ENCODE measurements at regions not wholly inside any gene's neighbourhood (a gene's known extent, or its start where the extent isn't known, plus 50 kb on each side); places are given as distances from the start of the nearest gene placed in this dataset.

DNA sequence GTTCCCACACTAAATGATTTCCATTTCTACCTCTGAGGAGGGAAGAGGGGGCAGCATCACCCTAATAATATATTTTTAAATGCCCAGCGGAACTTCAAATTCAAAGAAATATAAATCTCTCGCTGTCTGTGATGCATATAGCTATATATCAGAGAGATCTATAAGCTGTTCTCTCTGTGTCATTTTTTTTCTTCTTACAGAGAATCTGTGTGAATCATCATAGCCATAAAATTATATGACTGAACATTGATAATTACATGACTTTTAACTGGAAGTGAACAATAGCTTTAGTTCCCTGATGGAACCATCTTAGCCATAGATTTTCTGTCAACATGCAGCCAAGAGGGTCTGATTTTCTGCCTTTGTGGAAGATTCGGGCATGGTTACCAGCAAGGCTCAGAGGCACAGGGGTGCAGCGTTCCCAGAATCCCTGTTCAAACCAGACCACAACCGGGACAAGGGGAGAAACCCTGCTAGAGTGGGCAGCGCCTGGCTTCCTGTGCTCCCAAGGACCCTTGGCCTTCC is 93.7 kb upstream of the OSMR start:
- H3K4me3 ChIP-seq (ENCODE audit: low read depth, low read length), result no peak overlapping the region
- no peak for DNase-seq (ENCODE audit: low read depth, low spot score)
- ChIA-PET POLR2A (no interaction called here), CTCF (interaction anchor here (1.4 kb wide), 1 partner anchor 310 kb away, joined by 7 read pairs; no protein-coding TSS in a partner anchor)
- TF ChIP-seq, protein P1, sequence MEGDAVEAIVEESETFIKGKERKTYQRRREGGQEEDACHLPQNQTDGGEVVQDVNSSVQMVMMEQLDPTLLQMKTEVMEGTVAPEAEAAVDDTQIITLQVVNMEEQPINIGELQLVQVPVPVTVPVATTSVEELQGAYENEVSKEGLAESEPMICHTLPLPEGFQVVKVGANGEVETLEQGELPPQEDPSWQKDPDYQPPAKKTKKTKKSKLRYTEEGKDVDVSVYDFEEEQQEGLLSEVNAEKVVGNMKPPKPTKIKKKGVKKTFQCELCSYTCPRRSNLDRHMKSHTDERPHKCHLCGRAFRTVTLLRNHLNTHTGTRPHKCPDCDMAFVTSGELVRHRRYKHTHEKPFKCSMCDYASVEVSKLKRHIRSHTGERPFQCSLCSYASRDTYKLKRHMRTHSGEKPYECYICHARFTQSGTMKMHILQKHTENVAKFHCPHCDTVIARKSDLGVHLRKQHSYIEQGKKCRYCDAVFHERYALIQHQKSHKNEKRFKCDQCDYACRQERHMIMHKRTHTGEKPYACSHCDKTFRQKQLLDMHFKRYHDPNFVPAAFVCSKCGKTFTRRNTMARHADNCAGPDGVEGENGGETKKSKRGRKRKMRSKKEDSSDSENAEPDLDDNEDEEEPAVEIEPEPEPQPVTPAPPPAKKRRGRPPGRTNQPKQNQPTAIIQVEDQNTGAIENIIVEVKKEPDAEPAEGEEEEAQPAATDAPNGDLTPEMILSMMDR (IDR thresholded peaks at IDR 0.05; ENCODE audit: insufficient read depth, low read length, missing control alignments), result no peak

DNA sequence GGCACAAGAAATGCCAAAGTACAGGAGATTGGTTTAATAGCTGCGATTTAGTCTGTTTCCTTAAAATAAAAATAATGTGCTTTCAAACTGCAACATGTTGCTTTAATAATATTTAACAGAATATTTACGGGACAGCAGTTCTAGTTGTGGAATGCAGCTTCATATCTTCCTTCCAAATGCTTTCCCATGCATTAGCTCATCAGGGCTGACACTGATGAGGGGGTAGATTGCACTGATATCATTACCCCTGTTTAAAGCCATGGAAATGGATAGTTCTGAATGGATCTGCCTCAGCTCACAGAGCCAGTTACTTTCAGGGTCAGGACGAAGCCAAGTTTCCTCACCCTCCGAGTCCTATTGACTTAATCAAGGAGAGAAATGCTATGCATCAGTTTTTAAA is 93.2 kb upstream of the OSMR start:
- CTCF ChIA-PET, result interaction anchor here (1.4 kb wide), 1 partner anchor 311 kb away, joined by 7 read pairs; no protein-coding TSS in a partner anchor
- POLR2A ChIA-PET, result no interaction called here
- no peak for DNase-seq (ENCODE audit: low read depth, low spot score)
- no peak overlapping the region for H3K4me3 ChIP-seq (ENCODE audit: low read depth, low read length)
- TF ChIP-seq, protein P1 (IDR thresholded peaks at IDR 0.05; ENCODE audit: insufficient read depth, low read length, missing control alignments), result no peak

DNA sequence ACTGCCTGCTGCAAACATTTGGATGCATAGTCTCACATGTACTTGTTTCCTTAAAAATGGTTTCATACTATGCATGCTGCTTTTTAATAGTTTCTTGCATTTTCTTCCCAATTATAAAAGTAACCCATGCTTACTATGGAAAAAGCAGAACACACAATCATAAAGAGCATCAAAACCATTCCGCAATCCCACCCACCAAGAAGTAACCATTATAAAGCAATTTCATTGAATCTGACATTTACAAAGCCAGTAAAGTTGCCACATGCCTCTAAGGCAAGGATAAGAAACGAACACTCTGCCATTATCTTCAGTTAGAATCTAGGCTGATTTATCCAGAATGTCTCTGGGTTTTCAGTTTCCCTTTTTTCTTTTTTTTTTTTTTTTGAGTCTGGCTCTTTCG is 92.7 kb upstream of the OSMR start:
- CTCF ChIA-PET, result interaction anchor here (1.4 kb wide), 1 partner anchor 311 kb away, joined by 7 read pairs; no protein-coding TSS in a partner anchor
- TF ChIP-seq, protein P1 (IDR thresholded peaks at IDR 0.05; ENCODE audit: insufficient read depth, low read length, missing control alignments), result no peak
- DNase-seq (ENCODE audit: low read depth, low spot score), result no peak
- no peak overlapping the region for H3K4me3 ChIP-seq (ENCODE audit: low read depth, low read length)
- POLR2A ChIA-PET, result no interaction called here

DNA sequence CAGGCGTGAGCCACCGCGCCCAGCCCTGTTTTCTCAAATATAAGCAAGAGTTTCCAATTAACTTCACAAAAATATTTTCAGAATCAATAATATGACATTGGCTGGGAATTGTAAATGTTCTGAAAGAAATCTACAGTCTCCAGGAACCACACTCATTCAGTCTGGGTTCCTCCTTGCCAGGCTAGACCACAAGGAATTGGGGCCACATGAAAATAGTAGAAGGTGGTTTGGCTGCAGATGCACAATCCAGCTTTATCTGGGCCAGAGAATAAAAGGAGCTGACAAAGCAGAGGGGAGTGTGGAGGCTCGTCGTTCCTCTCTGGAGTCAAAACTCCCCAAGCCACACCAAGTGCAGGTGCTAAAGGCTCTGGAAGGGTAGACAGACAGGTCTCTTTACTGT is 92.0 kb upstream of the OSMR start:
- H3K4me3 ChIP-seq (ENCODE audit: low read depth, low read length), result no peak overlapping the region
- no peak for DNase-seq (ENCODE audit: low read depth, low spot score)
- CTCF ChIA-PET, result interaction anchor here (1.9 kb wide), 1 partner anchor 333 kb away, joined by 4 read pairs; no protein-coding TSS in a partner anchor
- TF ChIP-seq, protein P1 (IDR thresholded peaks at IDR 0.05; ENCODE audit: insufficient read depth, low read length, missing control alignments), result no peak
- POLR2A ChIA-PET, result no interaction called here

DNA sequence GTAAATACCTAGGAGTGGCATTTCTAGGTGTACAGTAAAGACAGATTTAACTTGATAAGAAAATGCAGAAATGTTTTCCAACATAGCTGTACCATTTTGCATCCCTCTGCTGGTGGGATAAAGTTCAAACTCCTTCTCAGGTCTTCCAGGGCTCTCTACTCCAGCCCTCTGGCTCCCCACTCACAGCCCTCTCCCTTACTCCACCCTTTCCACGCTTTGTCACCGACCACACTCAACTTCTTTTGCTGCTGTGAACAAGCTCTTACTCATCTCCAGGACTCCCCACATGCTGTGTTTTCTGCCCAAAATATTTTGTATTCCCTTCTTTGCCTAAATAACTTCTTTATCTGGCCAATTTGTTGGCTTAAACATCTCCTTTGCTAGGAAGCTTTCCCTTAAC is 90.6 kb upstream of the OSMR start:
- peak; percentile 26 for DNase-seq (ENCODE audit: low read depth, low spot score)
- TF ChIP-seq, protein P1 (IDR thresholded peaks at IDR 0.05; ENCODE audit: insufficient read depth, low read length, missing control alignments), result peak; percentile 6
- CTCF ChIA-PET, result interaction anchor here (0.9 to 1.9 kb wide), 5 partner anchors 10 to 335 kb away, joined by 3 to 6 read pairs (median 3); no protein-coding TSS in a partner anchor
- POLR2A ChIA-PET, result no interaction called here
- no peak overlapping the region for H3K4me3 ChIP-seq (ENCODE audit: low read depth, low read length)

DNA sequence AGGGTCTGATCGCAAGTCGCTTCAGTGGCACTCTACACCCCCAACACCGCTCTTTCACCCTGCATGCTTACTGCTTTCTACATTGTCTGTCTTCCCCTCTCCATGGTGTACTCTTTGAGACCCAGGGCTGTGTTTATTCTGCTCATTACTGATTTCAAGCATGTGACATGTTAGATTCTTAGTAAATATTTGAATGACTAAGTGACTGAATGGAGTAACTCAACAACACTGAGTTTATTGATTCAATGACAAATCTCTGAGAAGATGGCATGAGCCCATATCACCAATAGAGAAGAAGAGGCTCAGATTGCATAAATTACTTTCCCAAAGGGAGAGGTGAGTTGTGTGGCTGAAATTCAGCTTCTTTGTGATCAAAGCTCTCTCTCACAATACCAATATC is 89.7 kb upstream of the OSMR start:
- TF ChIP-seq, protein P1 (IDR thresholded peaks at IDR 0.05; ENCODE audit: insufficient read depth, low read length, missing control alignments), result no peak
- CTCF ChIA-PET, result interaction anchor here (1.3 kb wide), 1 partner anchor 315 kb away, joined by 6 read pairs; no protein-coding TSS in a partner anchor
- H3K4me3 ChIP-seq (ENCODE audit: low read depth, low read length), result no peak overlapping the region
- no peak for DNase-seq (ENCODE audit: low read depth, low spot score)
- POLR2A ChIA-PET, result no interaction called here
